GM12878 (cell line): ENCODE measurements at regions not wholly inside any gene's neighbourhood (a gene's known extent, or its start where the extent isn't known, plus 50 kb on each side); places are given as distances from the start of the nearest gene placed in this dataset.

Experiments used
- BACH1 ChIP-seq: fragments of 450-650 bp; IDR thresholded peaks from 2 replicates; pipeline ENCODE4 v1.6.1; 2017; ENCODE audit warnings: mild to moderate bottlenecking, borderline replicate concordance
- CTCF ChIP-seq, 3 experiments: IDR thresholded peaks in 2 of 3; conservative IDR thresholded peaks in 1 of 3; 2 replicates each; pipeline ENCODE4 v1.5.1; 2011; ENCODE audit warnings: low read depth in 3 of 3, low read length in 3 of 3, mild to moderate bottlenecking in 3 of 3, control low read depth in 2 of 3, moderate library complexity in 2 of 3, inconsistent platforms in 1 of 3, mixed read lengths in 1 of 3; ENCODE audit not compliant: control insufficient read depth in 2 of 3, insufficient read depth in 1 of 3; ENCODE audit errors: extremely low read depth in 1 of 3
- MAX ChIP-seq: IDR thresholded peaks from 2 replicates; pipeline ENCODE4 v1.6.1; 2012; ENCODE audit warnings: low read depth, low read length, improper control_type of control experiment
- RAD51 ChIP-seq: fragments of 450-650 bp; IDR thresholded peaks from 2 replicates; pipeline ENCODE4 v1.6.1; 2016; ENCODE audit warnings: moderate library complexity, mild to moderate bottlenecking, inconsistent platforms
- USF2 ChIP-seq: IDR thresholded peaks from 2 replicates; pipeline ENCODE4 v1.6.1; 2011; ENCODE audit warnings: low read depth, low read length, improper control_type of control experiment, borderline replicate concordance

- no peak for TF ChIP-seq USF2
- no peak for TF ChIP-seq RAD51
- no peak for TF ChIP-seq CTCF (IDR thresholded peaks at IDR 0.05 in 2 of 3, conservative IDR thresholded peaks at IDR 0.05 in 1 of 3; ENCODE audit: control insufficient read depth in 2 of 3, extremely low read depth in 1 of 3, insufficient read depth in 1 of 3, low read depth in 3 of 3, low read length in 3 of 3)
- no peak for TF ChIP-seq BACH1
- TF ChIP-seq MAX = no peak
Measured at GRCh38 chr10:128301051-128301450, 174.8 kb upstream of the MKI67 start.
